Ishikawa (cell line): ENCODE measurements at regions not wholly inside any gene's neighbourhood (a gene's known extent, or its start where the extent isn't known, plus 50 kb on each side); places are given as distances from the start of the nearest gene placed in this dataset.

ENCODE experiments used
- CEBPB ChIP-seq: IDR thresholded peaks from 2 replicates; pipeline ENCODE4 v1.6.1; 2012
- CREB1 ChIP-seq: IDR thresholded peaks from 2 replicates; pipeline ENCODE4 v1.6.1; 2012; ENCODE audit warnings: low read depth
- EGR1 ChIP-seq: IDR thresholded peaks from 2 replicates; pipeline ENCODE4 v1.6.1; 2012
- EP300 ChIP-seq: IDR thresholded peaks from 2 replicates; pipeline ENCODE4 v1.6.1; 2012; ENCODE audit warnings: borderline replicate concordance
- FOXM1 ChIP-seq: IDR thresholded peaks from 2 replicates; pipeline ENCODE4 v1.6.1; 2012; ENCODE audit warnings: low read depth, borderline replicate concordance
- NFIC ChIP-seq: IDR thresholded peaks from 2 replicates; pipeline ENCODE4 v1.6.1; 2012
- RAD21 ChIP-seq: IDR thresholded peaks from 2 replicates; pipeline ENCODE4 v1.6.1; 2012; ENCODE audit warnings: low read depth
- REST ChIP-seq: IDR thresholded peaks from 2 replicates; pipeline ENCODE4 v1.6.1; 2012; ENCODE audit warnings: low read depth, mild to moderate bottlenecking
- TCF12 ChIP-seq: IDR thresholded peaks from 2 replicates; pipeline ENCODE4 v1.6.1; 2012; ENCODE audit warnings: low read depth
- TEAD4 ChIP-seq: IDR thresholded peaks from 2 replicates; pipeline ENCODE4 v1.6.1; 2012
- USF1 ChIP-seq: IDR thresholded peaks from 2 replicates; pipeline ENCODE4 v1.6.1; 2012
- YY1 ChIP-seq: IDR thresholded peaks from 2 replicates; pipeline ENCODE4 v1.6.1; 2012; ENCODE audit warnings: low read depth
- ZBTB7A ChIP-seq: IDR thresholded peaks from 2 replicates; pipeline ENCODE4 v1.6.1; 2012; ENCODE audit warnings: low read depth
- TF ChIP-seq, protein P1 (sequence below): IDR thresholded peaks from 2 replicates; pipeline ENCODE4 v1.6.1; 2012

GRCh38 chr5:59943452-59944113 lies 50.1 kb upstream of the PDE4D start:
- TF ChIP-seq ZBTB7A (no peak), FOXM1 (no peak), CEBPB (no peak), EP300 (no peak), YY1 (no peak), RAD21 (no peak), TCF12 (no peak), TEAD4 (no peak), EGR1 (no peak), NFIC (no peak), REST (no peak), CREB1 (no peak), USF1 (no peak)
- TF ChIP-seq, protein P1, sequence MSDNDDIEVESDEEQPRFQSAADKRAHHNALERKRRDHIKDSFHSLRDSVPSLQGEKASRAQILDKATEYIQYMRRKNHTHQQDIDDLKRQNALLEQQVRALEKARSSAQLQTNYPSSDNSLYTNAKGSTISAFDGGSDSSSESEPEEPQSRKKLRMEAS: no peak
